ENCODE measurements at regions not wholly inside any gene's neighbourhood (a gene's known extent, or its start where the extent isn't known, plus 50 kb on each side); places are given as distances from the start of the nearest gene placed in this dataset.

GRCh38 chr12:4064008-4064407 is 190.8 kb upstream of the PARP11 start:
- no peak for TF ChIP-seq ZNF70 (CRISPR knock-in tag; IDR thresholded peaks at IDR 0.05)
- no peak for TF ChIP-seq GLIS3 (CRISPR knock-in tag; IDR thresholded peaks at IDR 0.05)
- no peak for TF ChIP-seq ZNF8 (CRISPR knock-in tag; IDR thresholded peaks at IDR 0.05)
- TF ChIP-seq OSR1 (CRISPR knock-in tag; IDR thresholded peaks at IDR 0.05) = no peak
- TF ChIP-seq TCF4 (CRISPR knock-in tag; IDR thresholded peaks at IDR 0.05; ENCODE audit: borderline replicate concordance) = no peak
- TF ChIP-seq RARB (CRISPR knock-in tag; IDR thresholded peaks at IDR 0.05) = no peak
- TF ChIP-seq SNAI2 (CRISPR knock-in tag; IDR thresholded peaks at IDR 0.05) = no peak
- TF ChIP-seq ISL1 (CRISPR knock-in tag; IDR thresholded peaks at IDR 0.05) = no peak
- TF ChIP-seq CSRNP3 (CRISPR knock-in tag; IDR thresholded peaks at IDR 0.05) = no peak
- no peak for TF ChIP-seq POU6F1 (CRISPR knock-in tag; IDR thresholded peaks at IDR 0.05; ENCODE audit: borderline replicate concordance, low read depth)
- no peak for TF ChIP-seq ZFP3 (CRISPR knock-in tag; IDR thresholded peaks at IDR 0.05)
- ATAC-seq = no peak

- no peak for ATAC-seq
- no peak for TF ChIP-seq TOX (CRISPR knock-in tag; IDR thresholded peaks at IDR 0.05; ENCODE audit: borderline replicate concordance)
Observed at GRCh38 chr12:4059898-4060568, 186.8 kb upstream of the PARP11 start.

- ATAC-seq = no peak
- no peak for TF ChIP-seq ZFP3 (CRISPR knock-in tag; IDR thresholded peaks at IDR 0.05)
- no peak for TF ChIP-seq ESRRG (CRISPR knock-in tag; IDR thresholded peaks at IDR 0.05)
- no peak for TF ChIP-seq ZNF8 (CRISPR knock-in tag; IDR thresholded peaks at IDR 0.05)
- no peak for TF ChIP-seq RARB (CRISPR knock-in tag; IDR thresholded peaks at IDR 0.05)
- no peak for TF ChIP-seq ZNF70 (CRISPR knock-in tag; IDR thresholded peaks at IDR 0.05)
- TF ChIP-seq ISL1 (CRISPR knock-in tag; IDR thresholded peaks at IDR 0.05) = no peak
- TF ChIP-seq OSR1 (CRISPR knock-in tag; IDR thresholded peaks at IDR 0.05) = no peak
Observed at GRCh38 chr12:4056910-4057845, 184.0 kb upstream of the PARP11 start.

- ATAC-seq = no peak
- no peak for TF ChIP-seq CSDC2 (CRISPR knock-in tag; IDR thresholded peaks at IDR 0.05)
- TF ChIP-seq POU6F1 (CRISPR knock-in tag; IDR thresholded peaks at IDR 0.05; ENCODE audit: borderline replicate concordance, low read depth) = no peak
- no peak for TF ChIP-seq ZC3H10 (CRISPR knock-in tag; IDR thresholded peaks at IDR 0.05)
- no peak for TF ChIP-seq SNAI2 (CRISPR knock-in tag; IDR thresholded peaks at IDR 0.05)
- no peak for TF ChIP-seq ZFP3 (CRISPR knock-in tag; IDR thresholded peaks at IDR 0.05)
- no peak for TF ChIP-seq CSRNP3 (CRISPR knock-in tag; IDR thresholded peaks at IDR 0.05)
- no peak for TF ChIP-seq PATZ1 (CRISPR knock-in tag; IDR thresholded peaks at IDR 0.05; ENCODE audit: borderline replicate concordance)
- TF ChIP-seq TCF4 (CRISPR knock-in tag; IDR thresholded peaks at IDR 0.05; ENCODE audit: borderline replicate concordance) = no peak
- no peak for TF ChIP-seq ESRRG (CRISPR knock-in tag; IDR thresholded peaks at IDR 0.05)
- no peak for TF ChIP-seq BACH2 (CRISPR knock-in tag; IDR thresholded peaks at IDR 0.05; ENCODE audit: borderline replicate concordance)
- TF ChIP-seq RARB (CRISPR knock-in tag; IDR thresholded peaks at IDR 0.05) = no peak
- no peak for TF ChIP-seq TSHZ2 (CRISPR knock-in tag; IDR thresholded peaks at IDR 0.05)
- TF ChIP-seq CREB5 (CRISPR knock-in tag; IDR thresholded peaks at IDR 0.05; ENCODE audit: low read depth) = no peak
- TF ChIP-seq TOX (CRISPR knock-in tag; IDR thresholded peaks at IDR 0.05; ENCODE audit: borderline replicate concordance) = no peak
- no peak for TF ChIP-seq ZNF70 (CRISPR knock-in tag; IDR thresholded peaks at IDR 0.05)
- no peak for TF ChIP-seq ZNF8 (CRISPR knock-in tag; IDR thresholded peaks at IDR 0.05)
- TF ChIP-seq ZFP30 (CRISPR knock-in tag; IDR thresholded peaks at IDR 0.05) = no peak
Observed at GRCh38 chr12:4054630-4055029, 181.4 kb upstream of the PARP11 start.
